ENCODE measurements at regions not wholly inside any gene's neighbourhood (a gene's known extent, or its start where the extent isn't known, plus 50 kb on each side); places are given as distances from the start of the nearest gene placed in this dataset.

DNA sequence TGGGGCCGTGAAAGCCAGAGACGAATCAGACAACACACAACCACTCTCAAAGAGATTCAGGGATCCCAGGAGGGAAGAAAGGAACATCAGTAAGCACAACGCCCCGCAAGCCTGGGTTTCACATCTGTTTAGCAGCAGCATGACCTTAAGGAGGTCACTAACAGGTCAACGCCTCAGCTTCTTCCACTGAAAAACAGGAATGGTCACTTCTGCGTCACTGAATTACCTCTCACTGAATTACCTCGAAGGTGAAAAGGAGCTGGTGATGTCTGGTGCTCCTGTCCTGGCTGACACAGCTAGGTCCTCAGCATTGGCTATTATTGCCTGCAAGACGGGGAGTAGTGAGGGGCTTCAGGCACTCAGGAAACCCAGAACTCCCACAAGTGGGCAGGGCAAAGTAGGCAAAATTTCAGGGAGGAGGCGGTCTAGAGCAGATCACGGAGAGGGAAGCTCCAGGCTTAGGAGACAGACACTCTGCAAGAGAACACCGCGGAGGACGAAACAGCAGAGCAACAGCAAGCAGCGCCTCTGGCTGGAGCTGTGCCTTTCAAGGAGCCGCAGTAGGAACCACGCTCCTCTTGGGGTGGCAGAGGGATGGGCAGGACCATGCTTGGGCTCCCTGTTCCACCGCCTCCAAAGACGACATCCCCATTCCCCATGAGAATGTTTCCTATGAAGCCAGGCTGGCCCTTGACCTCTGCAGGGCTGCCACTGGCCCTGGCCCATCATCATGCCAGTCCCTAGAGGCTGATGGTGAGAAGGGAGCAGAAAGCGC, 108.4 kb downstream of the SINHCAF start:
- no peak for DNase-seq

DNA sequence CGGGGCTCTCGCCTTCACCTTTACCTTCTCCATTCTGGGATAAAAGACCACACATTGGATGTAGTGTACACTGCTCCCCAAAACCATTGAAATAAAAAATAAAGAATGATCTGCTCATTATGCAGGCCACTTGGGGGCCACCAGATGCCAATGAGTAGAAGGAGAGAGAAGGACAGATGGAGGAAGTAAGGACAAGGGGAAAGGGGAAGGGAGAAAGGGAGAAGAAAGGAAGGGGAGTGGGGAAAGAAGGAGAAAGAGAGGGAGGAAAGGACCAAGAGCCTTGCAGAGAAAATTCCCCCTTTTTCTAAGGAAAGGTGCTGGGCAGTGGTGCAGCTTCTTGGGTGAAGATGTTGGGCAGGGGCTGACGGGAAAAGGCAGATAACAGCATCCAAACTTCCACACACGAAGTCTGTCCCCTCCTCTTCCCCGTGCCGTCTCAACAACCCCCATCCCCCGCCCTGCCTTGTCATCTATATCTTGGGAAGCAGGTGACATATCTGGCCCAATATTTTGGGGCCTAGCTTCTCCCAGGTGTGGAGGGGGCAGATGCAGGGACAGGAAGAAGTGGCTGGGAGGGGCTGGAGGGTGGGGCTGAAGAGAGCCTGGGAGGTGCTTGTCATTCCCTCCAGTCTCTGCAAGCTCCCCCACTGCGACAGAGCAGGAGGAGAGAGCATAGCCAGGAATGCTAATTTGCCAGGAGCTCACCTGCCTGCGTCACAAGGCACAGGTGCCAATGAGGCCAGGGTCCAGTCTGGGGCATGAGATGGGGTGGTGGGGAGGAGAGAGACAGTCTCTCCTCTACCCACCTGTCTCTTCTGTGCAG, 107.5 kb downstream of the SINHCAF start:
- peak; percentile 98 for DNase-seq

DNA sequence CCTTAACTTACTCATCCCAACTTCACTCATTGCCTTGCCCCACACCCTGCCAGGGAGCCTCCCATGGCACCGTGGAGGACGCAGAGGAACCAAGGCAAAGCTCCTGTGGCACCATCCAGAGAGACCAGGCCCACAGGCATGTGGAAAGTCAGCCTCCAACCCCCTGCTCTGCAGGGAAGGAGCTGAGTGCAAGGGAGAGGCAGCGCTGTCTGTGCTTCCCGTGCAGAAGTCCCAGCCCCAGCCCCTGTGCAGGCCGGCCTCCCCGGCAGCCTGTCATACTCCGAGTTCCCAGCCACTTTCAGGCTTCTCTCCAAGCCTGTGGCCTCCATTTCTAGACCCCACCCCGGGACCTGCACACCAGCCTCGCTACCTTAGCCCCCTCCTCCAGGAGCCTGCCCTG, 106.4 kb downstream of the SINHCAF start:
- DNase-seq = no peak

DNA sequence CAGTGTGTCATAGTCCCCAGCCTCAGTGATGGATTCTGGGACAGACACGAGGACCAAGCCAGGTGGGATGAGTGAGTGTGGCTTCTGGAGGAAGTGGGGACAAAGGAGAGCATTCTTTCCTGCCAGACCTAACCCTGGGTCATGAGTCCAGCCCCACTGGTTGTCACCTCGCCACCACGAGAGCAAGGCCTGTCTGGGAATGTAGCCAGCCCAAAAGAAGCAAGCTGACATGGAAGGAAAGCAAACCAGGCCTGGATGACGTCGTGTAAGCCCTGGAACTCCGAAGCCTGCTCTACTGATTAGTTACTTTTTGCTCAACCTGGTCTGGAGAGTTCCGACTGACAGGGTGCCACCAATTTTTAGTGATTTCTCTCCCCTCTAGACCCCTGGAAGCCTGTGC, 105.9 kb downstream of the SINHCAF start:
- no peak for DNase-seq

DNA sequence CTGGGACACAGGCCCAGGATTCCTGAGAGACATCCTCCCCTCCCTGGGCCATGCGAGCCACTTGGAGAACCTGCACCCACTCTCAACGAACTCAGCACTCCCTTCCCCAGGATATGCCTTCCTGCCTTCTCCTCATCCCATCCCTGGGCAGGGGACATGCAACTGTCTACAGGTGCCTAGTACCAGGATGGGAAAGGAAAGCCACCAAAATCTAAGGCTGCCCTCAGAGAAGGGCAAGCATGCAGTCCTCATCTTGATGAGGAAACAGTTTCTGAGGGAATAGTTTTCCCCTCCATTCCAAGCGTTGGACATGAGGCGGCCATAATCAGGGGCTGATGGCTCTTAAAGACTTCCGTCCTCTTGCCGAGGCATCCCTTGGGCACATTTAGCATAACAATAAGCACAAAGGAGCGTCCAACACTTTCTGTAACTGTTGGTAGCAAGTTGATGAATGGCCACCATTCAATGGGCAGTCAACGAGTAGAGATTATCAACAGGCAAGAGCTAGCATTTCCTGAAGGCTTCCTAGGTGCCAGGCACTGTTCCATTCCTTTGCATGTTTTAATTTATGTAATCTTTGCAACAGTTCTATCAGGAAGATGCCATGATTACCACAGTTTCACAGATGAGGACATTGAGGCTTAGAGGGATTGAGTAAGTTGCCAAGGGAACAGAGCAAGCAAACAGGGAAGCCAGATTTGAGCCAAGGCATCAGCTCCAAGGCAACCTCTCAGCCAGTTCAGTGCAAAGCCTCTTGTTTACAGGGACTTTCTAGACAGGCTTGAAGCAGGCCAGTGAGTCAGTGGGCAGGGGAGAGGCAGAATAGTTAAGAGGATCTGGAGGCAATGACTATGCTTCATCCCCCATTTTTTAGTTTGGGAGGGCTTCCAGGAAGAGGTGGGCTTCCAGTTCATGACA, 105.1 kb downstream of the SINHCAF start:
- DNase-seq = peak; percentile 79

DNA sequence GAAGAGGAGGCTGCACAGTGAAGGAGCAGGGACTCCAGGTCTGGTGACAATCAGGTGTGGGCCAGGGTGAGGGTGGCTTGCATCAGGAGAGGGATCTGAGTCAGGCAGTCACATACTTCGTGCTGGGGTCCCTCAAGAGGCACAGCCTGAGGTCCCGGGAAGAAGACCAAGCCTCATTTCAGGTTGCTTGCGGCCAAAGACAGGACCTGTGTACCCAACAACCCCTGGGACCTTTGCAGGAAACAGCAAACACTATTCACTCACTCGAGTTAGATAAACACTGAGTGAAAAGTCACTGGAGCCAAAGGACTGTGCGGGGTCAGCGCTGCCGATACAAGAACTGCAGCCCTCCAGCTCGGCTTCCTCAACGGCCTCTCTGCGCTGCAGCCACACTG, 104.4 kb downstream of the SINHCAF start:
- DNase-seq = no peak

DNA sequence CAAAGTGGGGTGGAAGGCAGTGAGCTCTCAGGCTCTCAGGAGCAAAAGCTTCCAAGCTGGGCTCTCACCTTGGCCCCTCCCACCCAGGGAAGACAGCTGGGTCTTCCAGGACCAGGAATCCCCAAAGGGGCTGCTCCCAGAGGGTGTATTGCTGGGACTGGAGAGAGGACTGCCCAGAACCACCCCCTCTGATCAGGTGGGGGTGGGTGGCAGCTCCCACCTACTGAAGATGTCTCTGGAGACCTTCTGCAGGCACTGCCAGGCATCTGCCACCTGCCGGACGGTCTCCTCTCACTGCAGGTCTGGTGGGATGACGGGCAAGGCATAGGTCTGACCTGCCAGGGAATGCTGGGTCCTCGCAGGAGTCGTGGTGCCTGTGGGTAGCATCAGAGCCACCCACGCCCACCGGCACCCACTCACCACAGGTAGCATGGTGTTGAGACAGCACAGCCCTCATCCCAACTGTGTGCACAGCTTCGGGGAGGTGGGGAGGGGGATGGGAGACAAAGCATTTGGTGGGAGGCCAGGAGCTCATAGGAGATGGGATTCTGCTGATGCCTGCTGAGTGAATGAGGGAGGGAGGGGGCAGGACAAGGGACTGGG, 103.2 kb downstream of the SINHCAF start:
- peak; percentile 99 for DNase-seq

DNA sequence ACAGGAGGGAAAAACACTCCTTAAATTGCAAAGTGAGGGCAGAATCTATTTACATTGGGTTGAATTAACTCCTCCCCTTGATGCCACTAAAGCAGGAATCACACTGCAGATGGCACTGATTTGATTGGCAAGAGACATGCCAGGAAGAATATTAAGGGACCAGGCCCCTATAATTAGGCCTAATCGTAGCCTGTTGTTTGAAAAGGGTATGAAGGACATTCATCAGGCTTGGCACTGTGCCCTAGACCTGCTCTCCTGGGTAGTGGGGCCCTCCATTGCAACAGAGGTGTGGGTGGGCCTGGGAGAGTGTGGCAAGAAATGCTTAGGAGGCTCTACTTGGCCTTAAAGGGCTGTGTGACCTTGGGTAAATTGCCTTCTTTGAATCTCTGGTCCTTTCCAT, 102.3 kb downstream of the SINHCAF start:
- peak; percentile 100 for DNase-seq

DNA sequence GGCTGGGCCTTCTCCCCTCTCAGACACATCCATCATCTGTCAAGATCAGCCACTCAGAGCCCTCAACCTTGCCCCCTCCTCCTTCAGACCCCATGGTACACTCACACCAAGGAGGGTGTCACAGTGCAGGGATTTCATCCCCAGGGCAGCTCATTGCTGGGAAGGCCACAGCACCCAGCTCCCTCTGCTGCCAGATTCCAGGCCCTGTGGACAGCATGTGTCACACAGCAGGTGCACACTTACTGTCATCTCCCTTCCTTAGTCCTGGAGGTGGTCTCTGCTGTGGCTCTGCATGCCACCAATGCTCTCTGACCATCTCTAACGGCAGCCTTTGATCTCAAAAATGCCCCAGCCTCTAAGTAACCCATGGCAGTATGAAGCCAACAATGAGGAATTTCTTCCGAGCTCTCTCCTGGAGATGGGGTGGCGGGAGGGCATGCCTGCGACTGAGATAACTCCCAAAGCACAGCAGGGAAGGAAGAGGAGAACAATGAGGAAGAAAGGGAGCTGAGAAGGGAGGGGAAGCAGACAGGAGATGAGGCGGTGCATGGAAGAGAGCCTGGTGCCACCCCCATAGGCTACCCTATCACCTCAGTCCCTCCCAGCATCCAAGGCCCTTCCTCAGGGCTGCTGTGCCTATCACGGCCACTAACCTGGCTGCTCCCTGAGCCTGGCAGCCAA, 101.0 kb downstream of the SINHCAF start:
- DNase-seq = peak; percentile 100

DNA sequence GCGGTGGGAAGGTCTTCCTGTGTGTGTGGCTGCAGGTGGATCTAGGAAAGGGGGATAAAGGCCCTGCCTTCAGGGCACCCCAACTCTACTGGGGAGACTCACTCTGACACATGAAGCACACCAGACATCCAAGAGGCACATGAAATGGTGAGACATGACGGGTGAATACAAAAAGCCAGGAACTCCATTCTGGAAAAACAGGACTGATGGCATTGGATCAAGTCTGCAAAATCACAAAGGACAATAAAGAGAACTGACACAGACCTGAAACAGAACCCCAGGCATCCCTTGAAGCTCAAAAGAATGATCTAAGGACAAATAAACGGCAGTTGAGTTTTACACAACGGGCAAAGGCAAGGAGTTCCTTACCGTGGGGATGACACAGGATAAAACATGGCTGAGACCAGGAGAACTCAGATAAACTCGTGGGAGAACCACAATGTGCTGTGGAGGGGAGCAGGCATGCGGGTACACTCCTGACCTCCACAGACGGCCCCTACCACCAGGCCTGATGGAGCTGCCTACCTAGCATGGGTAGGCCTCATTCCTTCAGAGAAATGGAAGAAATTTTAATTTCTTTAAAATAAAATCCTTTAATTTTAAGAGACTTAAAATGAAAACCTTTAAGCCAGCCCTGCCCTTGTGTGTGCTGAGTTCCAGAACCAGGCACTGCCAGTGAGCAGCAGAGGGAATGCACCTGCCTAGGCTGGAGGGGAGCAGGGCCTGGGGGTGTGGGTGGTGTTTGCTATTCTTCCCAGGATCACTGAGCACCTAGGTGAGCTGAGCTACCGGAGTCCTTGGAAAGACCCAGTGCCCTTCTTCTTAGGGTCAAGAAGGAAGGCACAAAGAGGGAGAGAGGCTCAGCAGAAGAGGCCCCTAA, 100.1 kb downstream of the SINHCAF start:
- peak; percentile 80 for DNase-seq

DNA sequence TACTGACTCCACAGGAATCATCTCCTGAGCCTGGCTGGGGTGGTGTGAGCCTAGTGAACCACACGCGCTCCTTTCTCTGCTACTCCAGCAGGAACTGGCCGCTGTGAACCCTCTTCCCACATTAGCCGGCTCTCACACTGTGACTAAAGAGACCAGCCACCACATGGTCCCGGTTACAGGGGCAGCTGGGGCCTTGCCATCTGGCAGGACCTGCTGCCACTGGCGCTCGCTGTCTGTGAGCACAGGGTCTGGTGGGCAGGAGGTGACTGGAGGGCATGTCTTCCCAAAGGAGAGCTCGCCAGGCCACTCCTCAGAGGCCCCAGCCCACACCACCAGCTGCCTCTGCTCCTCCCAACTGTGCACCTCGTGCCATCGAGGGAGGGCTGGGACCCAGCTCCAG, 99.3 kb downstream of the SINHCAF start:
- peak; percentile 97 for DNase-seq

DNA sequence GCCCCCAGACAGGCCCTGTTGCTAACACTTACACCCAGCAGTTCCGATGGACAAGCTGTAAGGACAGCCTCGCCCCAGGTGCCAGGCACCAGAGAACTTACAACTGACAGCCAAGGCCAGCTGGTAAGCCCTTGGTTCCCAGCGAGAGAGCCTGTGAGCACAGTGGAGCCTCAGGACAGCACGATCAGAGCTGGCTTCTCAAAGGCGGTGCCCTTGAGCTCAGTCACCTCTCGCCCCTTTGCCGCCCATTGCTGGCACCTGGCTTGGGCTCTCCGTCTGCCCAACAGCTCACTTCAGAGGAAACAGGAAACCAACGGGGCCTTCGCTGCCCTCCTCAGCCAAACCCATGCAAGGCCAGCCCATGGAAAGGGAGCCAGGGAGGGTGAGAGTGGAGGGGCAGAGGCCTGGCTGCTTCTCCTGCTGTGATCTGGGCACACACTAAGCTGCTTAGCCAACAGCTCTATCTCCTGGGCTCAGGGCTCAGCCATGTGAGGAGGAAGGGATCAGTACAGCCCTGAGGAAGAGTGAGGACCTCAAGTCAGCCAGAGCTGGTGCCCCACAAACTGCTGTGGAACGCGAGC, 98.5 kb downstream of the SINHCAF start:
- peak; percentile 95 for DNase-seq

DNA sequence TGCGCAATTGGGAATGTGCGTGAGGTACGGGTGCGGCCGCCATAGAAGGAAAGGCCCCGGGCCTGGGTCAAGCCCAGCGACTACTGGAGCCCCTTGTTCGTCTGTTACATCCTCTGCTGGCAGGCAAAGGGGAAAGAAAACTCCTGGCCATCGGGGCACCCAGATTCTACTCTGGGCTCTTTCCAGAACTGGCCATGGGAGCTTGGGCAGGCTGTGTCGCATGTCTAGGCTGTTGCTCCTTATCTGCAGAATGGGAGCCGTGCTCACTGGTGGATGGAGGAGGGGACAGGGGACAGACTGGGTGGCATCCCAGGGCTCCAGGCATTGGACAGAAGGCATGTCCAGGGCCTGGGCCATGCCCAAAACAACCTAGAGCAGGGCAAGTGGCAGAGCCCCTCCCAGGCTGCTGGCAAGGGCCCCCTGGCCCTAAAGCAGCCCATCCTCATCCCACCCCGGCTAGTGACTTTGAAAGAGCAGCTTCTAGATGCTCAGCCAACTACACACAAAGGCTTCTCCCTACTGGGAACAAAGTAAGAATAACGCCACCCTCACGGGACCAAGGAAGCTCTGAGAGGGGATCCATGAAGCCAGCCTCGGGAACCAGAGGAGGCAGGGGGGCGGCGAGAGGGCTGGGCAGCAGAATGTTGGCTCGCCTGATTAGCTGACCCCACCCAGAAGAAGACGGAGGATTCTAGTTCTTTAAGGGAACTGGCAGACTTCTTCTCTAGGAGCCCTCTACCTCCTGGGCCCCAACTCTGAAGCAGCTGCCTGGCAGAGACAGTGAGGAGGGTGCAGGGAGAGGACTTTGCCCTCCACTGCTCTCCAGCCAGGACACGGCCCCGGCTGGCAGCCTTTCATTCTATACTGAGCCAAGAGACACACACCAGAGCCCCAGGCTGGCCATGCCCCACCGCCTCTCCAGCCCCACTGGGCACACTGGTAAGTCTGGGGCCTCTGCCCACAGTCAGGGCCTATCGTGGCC, 96.8 kb downstream of the SINHCAF start:
- DNase-seq = peak; percentile 71

DNA sequence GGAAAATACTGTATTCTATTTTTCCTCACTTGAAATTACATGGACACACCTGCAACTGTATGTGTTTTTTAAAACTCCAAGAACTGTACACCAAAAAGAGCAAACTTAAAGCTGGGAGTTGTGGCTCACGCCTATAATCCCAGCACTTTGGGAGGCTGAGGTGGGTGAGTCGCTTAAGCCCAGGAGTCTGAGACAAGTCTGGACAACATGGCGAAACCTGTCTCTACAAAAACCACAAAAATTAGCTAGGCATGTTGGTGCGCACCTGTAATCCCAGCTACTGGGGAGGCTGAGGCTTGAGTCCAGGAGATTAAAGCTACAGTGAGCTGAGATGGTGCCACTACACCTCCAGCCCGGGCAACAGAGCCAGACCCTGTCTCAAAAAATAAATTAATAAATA, 95.9 kb downstream of the SINHCAF start:
- no peak for DNase-seq

All from NCI-H69 (cell line).